ENCODE measurements at regions not wholly inside any gene's neighbourhood (a gene's known extent, or its start where the extent isn't known, plus 50 kb on each side); places are given as distances from the start of the nearest gene placed in this dataset.
"Not testable (repeated sequence)": the region's sequence is repeated elsewhere in the genome, so short reads cannot be mapped to it uniquely, and the experiment has no call there.

DNA sequence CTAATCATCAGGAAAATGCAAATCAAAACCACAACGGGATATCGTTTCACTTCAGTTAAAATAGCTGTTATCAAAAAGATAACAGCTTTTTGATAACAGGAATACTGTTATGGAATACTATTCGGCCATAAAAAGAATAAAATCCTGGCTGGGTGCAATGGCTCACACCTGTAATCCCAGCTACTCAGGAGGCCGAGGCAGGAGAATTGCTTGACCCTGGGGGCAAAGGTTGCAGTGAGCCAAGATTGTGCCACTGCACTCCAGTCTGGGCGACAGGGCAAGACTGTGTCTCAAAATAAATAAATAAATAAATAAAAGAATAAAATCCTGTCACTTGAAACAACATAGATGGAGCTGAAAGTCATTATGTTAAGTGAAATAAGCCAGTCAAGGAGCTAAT, 178.1 kb upstream of the TSC22D2 start:
- Histone ChIP-seq H3K4me3 (ENCODE audit: low read depth, low read length, poor library complexity, severe bottlenecking) (no peak overlapping the region), H3K27ac (ENCODE audit: low read depth, low read length, poor library complexity, severe bottlenecking) (no peak overlapping the region), H3K36me3 (ENCODE audit: insufficient read depth, low read length, poor library complexity, severe bottlenecking) (no peaks in the 10 kb centered on the region), H3K27me3 (replicated peaks; ENCODE audit: insufficient read depth, low read depth, low read length, poor library complexity) (no peaks in the 10 kb centered on the region), H3K4me1 (ENCODE audit: insufficient read depth, low read length, poor library complexity, severe bottlenecking) (peaks cover 14% of the 10 kb centered on the region), H3K9me3 (ENCODE audit: low read depth, low read length, poor library complexity, severe bottlenecking) (no peaks in the 10 kb centered on the region)
- DNase-seq (ENCODE audit: low spot score) = no peak
- intact Hi-C loops (cut with micrococcal nuclease; ENCODE audit: unreplicated experiment) = no loop called here
- TF ChIP-seq, protein P1, sequence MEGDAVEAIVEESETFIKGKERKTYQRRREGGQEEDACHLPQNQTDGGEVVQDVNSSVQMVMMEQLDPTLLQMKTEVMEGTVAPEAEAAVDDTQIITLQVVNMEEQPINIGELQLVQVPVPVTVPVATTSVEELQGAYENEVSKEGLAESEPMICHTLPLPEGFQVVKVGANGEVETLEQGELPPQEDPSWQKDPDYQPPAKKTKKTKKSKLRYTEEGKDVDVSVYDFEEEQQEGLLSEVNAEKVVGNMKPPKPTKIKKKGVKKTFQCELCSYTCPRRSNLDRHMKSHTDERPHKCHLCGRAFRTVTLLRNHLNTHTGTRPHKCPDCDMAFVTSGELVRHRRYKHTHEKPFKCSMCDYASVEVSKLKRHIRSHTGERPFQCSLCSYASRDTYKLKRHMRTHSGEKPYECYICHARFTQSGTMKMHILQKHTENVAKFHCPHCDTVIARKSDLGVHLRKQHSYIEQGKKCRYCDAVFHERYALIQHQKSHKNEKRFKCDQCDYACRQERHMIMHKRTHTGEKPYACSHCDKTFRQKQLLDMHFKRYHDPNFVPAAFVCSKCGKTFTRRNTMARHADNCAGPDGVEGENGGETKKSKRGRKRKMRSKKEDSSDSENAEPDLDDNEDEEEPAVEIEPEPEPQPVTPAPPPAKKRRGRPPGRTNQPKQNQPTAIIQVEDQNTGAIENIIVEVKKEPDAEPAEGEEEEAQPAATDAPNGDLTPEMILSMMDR (conservative IDR thresholded peaks at IDR 0.05; ENCODE audit: low read depth, low read length) = no peak
- no peak for TF ChIP-seq EZH2 (IDR thresholded peaks at IDR 0.05; ENCODE audit: borderline replicate concordance, low read depth, low read length, poor library complexity, severe bottlenecking)
- no TSS peak for BruUV-seq (replicated peaks)
- ChIA-PET POLR2A (ENCODE audit: low non-redundant PET) (no interaction called here), CTCF (no interaction called here)

DNA sequence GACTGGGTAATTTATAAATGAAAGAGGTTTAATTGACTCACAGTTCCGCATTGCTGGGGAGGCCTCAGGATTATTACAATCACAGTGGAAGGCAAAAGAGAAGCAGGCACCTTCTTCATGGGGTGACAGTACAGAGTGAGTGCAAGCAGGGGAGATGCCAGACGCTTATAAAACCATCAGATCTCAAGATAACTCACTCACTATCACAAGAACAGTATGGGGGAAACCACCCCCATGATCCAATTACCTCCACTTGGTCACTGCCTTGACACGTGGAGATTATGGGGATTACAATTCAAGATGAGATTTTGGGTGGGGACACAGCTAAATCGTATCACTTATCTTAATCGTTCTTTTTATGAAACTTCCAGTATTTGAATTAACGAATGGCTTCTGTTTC, 179.5 kb upstream of the TSC22D2 start:
- DNase-seq (ENCODE audit: low spot score); H3K27ac ChIP-seq (ENCODE audit: low read depth, low read length, poor library complexity, severe bottlenecking); POLR2A ChIA-PET (ENCODE audit: low non-redundant PET); H3K4me3 ChIP-seq (ENCODE audit: low read depth, low read length, poor library complexity, severe bottlenecking); H3K36me3 ChIP-seq (ENCODE audit: insufficient read depth, low read length, poor library complexity, severe bottlenecking); H3K27me3 ChIP-seq (replicated peaks; ENCODE audit: insufficient read depth, low read depth, low read length, poor library complexity); H3K9me3 ChIP-seq (ENCODE audit: low read depth, low read length, poor library complexity, severe bottlenecking); BruUV-seq (replicated peaks): not testable (repeated sequence)
- CTCF ChIA-PET = interaction anchor here (1.6 kb wide), 1 partner anchor 267 kb away, joined by 10 read pairs; no protein-coding TSS in a partner anchor
- intact Hi-C loops (cut with micrococcal nuclease; ENCODE audit: unreplicated experiment) = loop anchor here (2.0 to 10.0 kb wide), 3 partner anchors 184 to 734 kb away; no protein-coding TSS in a partner anchor
- H3K4me1 ChIP-seq (ENCODE audit: insufficient read depth, low read length, poor library complexity, severe bottlenecking) = peaks cover 10% of the 10 kb centered on the region

DNA sequence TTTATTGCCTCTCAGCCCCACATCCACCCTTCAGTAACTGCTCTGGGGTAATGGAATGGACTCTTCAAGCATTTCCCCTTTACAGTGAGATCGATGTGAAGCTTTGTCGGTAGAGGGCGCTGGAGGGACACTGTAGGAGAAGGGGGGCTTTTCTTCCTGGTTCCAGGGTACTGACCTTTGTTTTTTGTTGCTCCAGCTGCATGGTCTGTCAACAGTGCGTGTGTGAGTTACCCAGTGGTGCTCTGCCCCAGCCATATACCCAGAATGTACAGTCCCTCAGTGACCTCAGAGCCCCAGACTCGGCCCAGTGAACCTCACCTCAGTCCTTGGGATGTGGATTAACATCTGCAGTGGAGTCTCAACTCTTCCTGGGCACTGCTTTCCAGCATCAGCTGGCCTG, 180.3 kb upstream of the TSC22D2 start:
- Histone ChIP-seq H3K27me3 (replicated peaks; ENCODE audit: insufficient read depth, low read depth, low read length, poor library complexity) (no peaks in the 10 kb centered on the region), H3K36me3 (ENCODE audit: insufficient read depth, low read length, poor library complexity, severe bottlenecking) (no peaks in the 10 kb centered on the region), H3K4me1 (ENCODE audit: insufficient read depth, low read length, poor library complexity, severe bottlenecking) (peaks cover 8% of the 10 kb centered on the region), H3K4me3 (ENCODE audit: low read depth, low read length, poor library complexity, severe bottlenecking) (no peak overlapping the region), H3K9me3 (ENCODE audit: low read depth, low read length, poor library complexity, severe bottlenecking) (no peaks in the 10 kb centered on the region), H3K27ac (ENCODE audit: low read depth, low read length, poor library complexity, severe bottlenecking) (no peak overlapping the region)
- BruUV-seq (replicated peaks) = no TSS peak
- POLR2A ChIA-PET (ENCODE audit: low non-redundant PET) = no interaction called here
- TF ChIP-seq, protein P1 (conservative IDR thresholded peaks at IDR 0.05; ENCODE audit: low read depth, low read length) = peak; percentile 93
- no peak for TF ChIP-seq EZH2 (IDR thresholded peaks at IDR 0.05; ENCODE audit: borderline replicate concordance, low read depth, low read length, poor library complexity, severe bottlenecking)
- CTCF ChIA-PET = interaction anchor here (1.6 kb wide), 2 partner anchors 11 to 268 kb away, joined by 5 to 10 read pairs; no protein-coding TSS in a partner anchor
- peak; percentile 86 for DNase-seq (ENCODE audit: low spot score)
- intact Hi-C loops (cut with micrococcal nuclease; ENCODE audit: unreplicated experiment) = loop anchor here (2.0 to 10.0 kb wide), 3 partner anchors 184 to 733 kb away; no protein-coding TSS in a partner anchor

DNA sequence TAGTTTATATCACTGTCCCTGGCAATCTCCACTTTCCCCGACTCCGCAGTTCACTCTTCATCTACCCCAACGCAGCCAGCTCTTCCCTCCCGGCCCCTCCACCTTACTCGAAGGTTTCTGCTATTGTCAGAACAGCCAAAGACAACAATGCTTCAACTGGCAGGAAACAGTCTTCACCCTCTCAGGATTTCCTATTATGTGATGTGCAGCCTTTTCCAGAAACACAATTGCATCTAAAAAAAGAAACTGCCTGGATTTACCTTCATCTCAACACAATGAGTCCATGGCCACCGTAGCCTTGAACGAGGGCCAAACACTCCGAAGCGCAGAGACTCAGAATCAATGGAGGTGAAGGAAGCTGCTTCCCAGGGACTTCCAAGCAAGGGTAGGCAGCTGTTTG, 182.1 kb upstream of the TSC22D2 start:
- Histone ChIP-seq H3K9me3 (ENCODE audit: low read depth, low read length, poor library complexity, severe bottlenecking) (no peaks in the 10 kb centered on the region), H3K36me3 (ENCODE audit: insufficient read depth, low read length, poor library complexity, severe bottlenecking) (no peaks in the 10 kb centered on the region), H3K27ac (ENCODE audit: low read depth, low read length, poor library complexity, severe bottlenecking) (no peak overlapping the region), H3K4me3 (ENCODE audit: low read depth, low read length, poor library complexity, severe bottlenecking) (no peak overlapping the region), H3K4me1 (ENCODE audit: insufficient read depth, low read length, poor library complexity, severe bottlenecking) (peaks cover 10% of the 10 kb centered on the region), H3K27me3 (replicated peaks; ENCODE audit: insufficient read depth, low read depth, low read length, poor library complexity) (no peaks in the 10 kb centered on the region)
- intact Hi-C loops (cut with micrococcal nuclease; ENCODE audit: unreplicated experiment) = loop anchor here (5.0 to 10.0 kb wide), 2 partner anchors 186 to 731 kb away; no protein-coding TSS in a partner anchor
- ChIA-PET CTCF (no interaction called here), POLR2A (ENCODE audit: low non-redundant PET) (no interaction called here)
- no TSS peak for BruUV-seq (replicated peaks)
- TF ChIP-seq EZH2 (IDR thresholded peaks at IDR 0.05; ENCODE audit: borderline replicate concordance, low read depth, low read length, poor library complexity, severe bottlenecking) = no peak
- TF ChIP-seq, protein P1 (conservative IDR thresholded peaks at IDR 0.05; ENCODE audit: low read depth, low read length) = no peak
- DNase-seq (ENCODE audit: low spot score) = no peak
